Choroid plexus epithelial cell (primary cell): ENCODE measurements at regions not wholly inside any gene's neighbourhood (a gene's known extent, or its start where the extent isn't known, plus 50 kb on each side); places are given as distances from the start of the nearest gene placed in this dataset.

Experiments used
- DNase-seq: peaks from one replicate; pipeline ENCODE4 v3.0.0-alpha.2; 2010; ENCODE audit warnings: low read depth
- H3K4me3 ChIP-seq: 2 replicates; pipeline ENCODE4 v1.5.1; 2011; ENCODE audit warnings: low read depth, mild to moderate bottlenecking, control low read depth, low read length, moderate library complexity
- CTCF ChIP-seq: conservative IDR thresholded peaks from 2 replicates; pipeline ENCODE4 v1.5.1; 2011; ENCODE audit warnings: low read depth, mild to moderate bottlenecking, control low read depth, inconsistent platforms, low read length, moderate library complexity

DNA sequence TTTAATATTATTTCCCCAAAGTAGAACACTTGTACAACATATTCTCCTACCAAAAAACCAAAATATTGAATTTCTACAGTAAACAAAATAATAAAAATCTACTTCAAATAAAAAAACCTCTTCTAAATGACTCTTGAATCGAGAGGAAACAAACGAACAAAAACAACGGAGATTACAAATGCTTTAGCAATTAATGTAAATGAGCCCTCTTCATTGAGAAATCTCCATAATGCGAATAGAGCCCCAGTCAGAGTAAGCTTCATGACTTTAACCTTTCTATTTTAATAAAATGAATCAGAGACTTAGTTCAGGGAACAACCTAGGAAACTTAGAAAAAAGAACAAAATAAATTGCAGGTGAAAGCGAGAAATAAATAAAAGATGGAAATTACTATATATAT lies 129.3 kb upstream of the SEMA6A start:
- no peak overlapping the region for H3K4me3 ChIP-seq
- TF ChIP-seq CTCF: no peak
- no peak for DNase-seq

DNA sequence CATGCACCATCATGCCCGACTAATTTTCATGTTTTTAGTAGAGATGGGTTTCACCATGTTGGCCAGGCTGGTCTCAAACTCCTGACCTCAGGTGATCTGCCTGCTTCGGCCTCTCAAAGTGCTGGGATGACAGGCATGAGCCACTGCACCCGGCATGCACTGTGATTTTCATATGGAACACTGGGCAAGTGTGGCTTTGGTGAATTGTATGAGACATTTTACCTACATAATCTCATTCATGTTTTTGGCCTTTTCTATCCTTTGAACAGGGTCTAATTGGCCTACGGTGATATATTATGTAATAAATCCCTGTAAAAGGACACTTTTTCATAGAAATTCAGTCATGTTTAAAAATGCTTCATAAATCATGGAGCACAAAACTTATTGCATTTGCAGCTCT lies 128.7 kb upstream of the SEMA6A start:
- no peak overlapping the region for H3K4me3 ChIP-seq
- no peak for TF ChIP-seq CTCF
- no peak for DNase-seq

- DNase-seq: no peak
- H3K4me3 ChIP-seq: no peak overlapping the region
- no peak for TF ChIP-seq CTCF
Measured at GRCh38 chr5:116702776-116703175, 128.2 kb upstream of the SEMA6A start.

GRCh38 chr5:116699332-116699731 lies 124.7 kb upstream of the SEMA6A start:
- no peak for DNase-seq
- H3K4me3 ChIP-seq: no peak overlapping the region
- no peak for TF ChIP-seq CTCF

DNA sequence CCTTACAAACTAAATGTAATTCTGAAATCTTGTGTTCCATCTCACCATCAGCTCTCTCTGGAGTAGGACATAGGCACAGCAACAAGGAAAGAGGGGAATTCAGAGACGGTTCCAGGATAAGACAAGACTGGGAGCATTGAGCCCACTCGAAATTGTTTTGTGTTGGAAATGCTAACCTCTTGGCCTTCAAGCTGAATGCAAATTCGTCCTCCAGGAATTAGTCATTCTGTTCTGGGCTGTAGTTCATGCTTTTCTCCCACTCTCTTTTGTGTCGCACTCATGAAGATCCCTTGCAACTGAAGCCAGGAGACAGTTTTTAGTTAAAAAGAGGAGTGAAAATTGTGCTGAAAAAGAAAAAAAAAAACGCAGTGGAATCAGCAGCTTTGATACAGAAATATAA lies 121.7 kb upstream of the SEMA6A start:
- peak; percentile 34 for DNase-seq
- no peak for TF ChIP-seq CTCF
- no peak overlapping the region for H3K4me3 ChIP-seq

GRCh38 chr5:116695681-116696080 lies 121.1 kb upstream of the SEMA6A start:
- no peak for TF ChIP-seq CTCF
- DNase-seq: no peak
- H3K4me3 ChIP-seq: no peak overlapping the region

DNA sequence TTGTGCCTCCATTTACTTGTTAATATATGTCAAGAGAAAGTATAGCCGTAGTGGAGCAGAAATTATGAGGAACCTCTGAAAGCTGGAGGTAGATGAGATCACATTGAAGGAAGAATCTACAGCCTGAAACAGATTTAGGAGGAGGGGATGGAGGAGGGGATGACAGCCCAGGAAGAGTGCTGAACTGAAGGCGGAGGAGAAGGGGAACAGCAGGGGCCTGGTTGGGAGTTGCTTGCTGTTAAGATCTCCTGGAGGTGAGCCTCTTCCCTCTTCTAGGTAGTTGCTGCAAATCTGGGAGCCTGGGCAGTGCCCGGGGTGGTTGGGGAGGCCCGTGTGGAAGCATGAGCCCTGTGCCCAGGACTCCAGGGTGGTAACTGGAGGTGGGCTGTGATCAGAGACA lies 111.8 kb upstream of the SEMA6A start:
- DNase-seq: no peak
- no peak overlapping the region for H3K4me3 ChIP-seq
- no peak for TF ChIP-seq CTCF
